Smooth muscle cell (in vitro differentiated cells): ENCODE measurements at regions not wholly inside any gene's neighbourhood (a gene's known extent, or its start where the extent isn't known, plus 50 kb on each side); places are given as distances from the start of the nearest gene placed in this dataset.
"Not testable (repeated sequence)": the region's sequence is repeated elsewhere in the genome, so short reads cannot be mapped to it uniquely, and the experiment has no call there.

Source experiments
- DNase-seq: peaks from one replicate; lab custom pipeline; 2025; ENCODE audit not compliant: unreplicated experiment; lab: John Stamatoyannopoulos, UW
- H2AFZ ChIP-seq: fragments of 200-600 bp; sonication (generic); 2 replicates; pipeline ENCODE4 v1.6.0; 2016; ENCODE audit warnings: antibody characterized with exemption, low read depth, mild to moderate bottlenecking
- H3F3A ChIP-seq: fragments of 200-600 bp; sonication (generic); 2 replicates; pipeline ENCODE4 v1.6.0; 2017; ENCODE audit warnings: antibody characterized with exemption, low read depth
- H3K27ac ChIP-seq: fragments of 200-600 bp; sonication (generic); 2 replicates; pipeline ENCODE4 v1.5.1; 2016; ENCODE audit warnings: low read depth, mild to moderate bottlenecking
- H3K27me3 ChIP-seq: fragments of 200-600 bp; sonication (generic); 2 replicates; pipeline ENCODE4 v1.6.1; 2016; ENCODE audit warnings: low read depth, mild to moderate bottlenecking
- H3K36me3 ChIP-seq: fragments of 200-600 bp; sonication (generic); 2 replicates; pipeline ENCODE4 v1.5.1; 2016; ENCODE audit warnings: low read depth
- H3K4me1 ChIP-seq: fragments of 200-600 bp; sonication (generic); 2 replicates; pipeline ENCODE4 v1.5.1; 2016; ENCODE audit warnings: low read depth
- H3K4me2 ChIP-seq: fragments of 200-600 bp; sonication (generic); 2 replicates; pipeline ENCODE4 v1.6.0; 2016; ENCODE audit warnings: mild to moderate bottlenecking
- H3K4me3 ChIP-seq: fragments of 200-600 bp; sonication (generic); 2 replicates; pipeline ENCODE4 v1.5.1; 2016; ENCODE audit warnings: mild to moderate bottlenecking
- H3K79me2 ChIP-seq: fragments of 200-600 bp; sonication (generic); 2 replicates; pipeline ENCODE4 v1.6.0; 2016; ENCODE audit warnings: low read depth, mild to moderate bottlenecking
- H3K9ac ChIP-seq: fragments of 200-600 bp; sonication (generic); 2 replicates; pipeline ENCODE4 v1.6.0; 2016; ENCODE audit warnings: low read depth
- H3K9me3 ChIP-seq: fragments of 200-600 bp; sonication (generic); replicated peaks from 2 replicates; pipeline ENCODE4 v1.5.1; 2016; ENCODE audit warnings: low read depth
- H4K20me1 ChIP-seq: fragments of 200-600 bp; sonication (generic); 2 replicates; pipeline ENCODE4 v1.6.0; 2016; ENCODE audit warnings: low read depth
- CTCF ChIP-seq: fragments of 200-600 bp; sonication (generic); IDR thresholded peaks from 2 replicates; pipeline ENCODE4 v1.5.1; 2017; ENCODE audit warnings: borderline replicate concordance, mild to moderate bottlenecking, antibody characterized with exemption; ENCODE audit not compliant: insufficient read depth, poor library complexity, severe bottlenecking
- WGBS: methylation state at CpG from one replicate; pipeline ENCODE4 v1.1.7; 2016; ENCODE audit warnings: low lambda C conversion rate; 5-methylcytosine and 5-hydroxymethylcytosine counted together

- TF ChIP-seq CTCF, result peak; percentile 71
These were observed 555.7 kb downstream of the ETS1 start for GRCh38 chr11:128031538-128032134.

DNA sequence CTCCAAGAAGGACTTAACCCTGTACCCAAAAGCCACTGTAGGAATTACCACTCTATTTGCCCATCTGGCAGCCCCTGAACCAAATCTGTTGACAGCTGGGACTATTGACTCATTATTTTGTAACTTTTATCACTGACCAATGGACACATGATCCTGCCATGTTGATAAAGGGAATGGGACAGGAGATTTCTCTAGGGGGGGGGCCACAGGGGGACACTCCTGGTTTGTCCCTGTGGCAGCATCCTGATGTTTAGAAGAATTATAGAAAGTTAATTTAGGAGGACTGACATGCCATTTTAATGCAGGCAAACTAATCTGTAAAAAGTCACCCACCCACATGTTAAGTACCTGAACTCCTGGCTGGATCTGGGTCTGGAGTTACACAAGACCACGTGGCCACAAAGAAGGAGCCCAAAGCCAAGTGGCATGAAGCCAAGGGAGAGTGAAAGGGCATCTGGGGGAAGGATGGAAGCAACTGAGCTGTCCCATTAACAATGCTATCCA lies 558.1 kb downstream of the ETS1 start:
- Histone ChIP-seq H3F3A (no peaks in the 10 kb centered on the region), H3K4me1 (peaks cover 4% of the 10 kb centered on the region), H3K4me3 (no peak overlapping the region), H3K4me2 (no peak overlapping the region), H3K27me3 (no peaks in the 10 kb centered on the region), H3K36me3 (no peaks in the 10 kb centered on the region), H3K9me3 (no peaks in the 10 kb centered on the region), H2AFZ (no peak overlapping the region), H3K27ac (no peak overlapping the region), H4K20me1 (no peaks in the 10 kb centered on the region), H3K9ac (no peak overlapping the region), H3K79me2 (no peaks in the 10 kb centered on the region)
- DNase-seq, result no peak
- 50% methylated on average over 1 of the region's 1 CpG for WGBS
- TF ChIP-seq CTCF, result no peak

More at GRCh38 chr11:128031538-128032134, 555.7 kb downstream of the ETS1 start:
- not testable (repeated sequence) for H3K9ac ChIP-seq, H3F3A ChIP-seq, DNase-seq, H3K27ac ChIP-seq, H3K79me2 ChIP-seq, H4K20me1 ChIP-seq, H2AFZ ChIP-seq, H3K27me3 ChIP-seq, H3K4me2 ChIP-seq, H3K4me3 ChIP-seq, H3K9me3 ChIP-seq, H3K4me1 ChIP-seq, H3K36me3 ChIP-seq
- WGBS, result 60% methylated on average over 14 of the region's 14 CpGs

DNA sequence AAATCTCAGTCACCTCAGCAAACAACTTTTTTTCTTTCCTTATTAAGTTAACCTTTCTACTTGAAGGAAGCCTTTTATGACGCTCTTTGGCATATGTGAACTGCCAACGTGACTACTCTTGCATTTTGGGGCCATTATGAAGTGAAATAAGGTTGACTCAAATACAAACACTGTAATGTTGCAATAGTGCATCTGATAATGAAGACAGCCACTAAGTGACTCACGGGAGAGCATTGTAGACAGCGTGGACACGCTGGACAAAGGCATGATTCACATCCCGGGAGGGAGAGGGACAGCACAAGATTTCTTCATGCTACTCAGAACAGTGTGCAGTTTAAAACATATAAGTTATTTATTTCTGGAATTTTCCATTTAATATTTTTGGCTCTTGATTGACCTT lies 560.8 kb downstream of the ETS1 start:
- TF ChIP-seq CTCF, result no peak
- Histone ChIP-seq H3K4me3 (no peak overlapping the region), H2AFZ (peak overlapping the region; percentile 51), H3K27ac (peak overlapping the region; percentile 95), H3K4me1 (peaks cover 4% of the 10 kb centered on the region), H3K9ac (peak overlapping the region; percentile 67), H3K4me2 (peak overlapping the region; percentile 74), H3K27me3 (no peaks in the 10 kb centered on the region), H3K79me2 (no peaks in the 10 kb centered on the region), H4K20me1 (no peaks in the 10 kb centered on the region), H3K9me3 (no peaks in the 10 kb centered on the region), H3F3A (no peaks in the 10 kb centered on the region), H3K36me3 (no peaks in the 10 kb centered on the region)
- no peak for DNase-seq
- under 1% methylated on average over 6 of the region's 6 CpGs for WGBS

DNA sequence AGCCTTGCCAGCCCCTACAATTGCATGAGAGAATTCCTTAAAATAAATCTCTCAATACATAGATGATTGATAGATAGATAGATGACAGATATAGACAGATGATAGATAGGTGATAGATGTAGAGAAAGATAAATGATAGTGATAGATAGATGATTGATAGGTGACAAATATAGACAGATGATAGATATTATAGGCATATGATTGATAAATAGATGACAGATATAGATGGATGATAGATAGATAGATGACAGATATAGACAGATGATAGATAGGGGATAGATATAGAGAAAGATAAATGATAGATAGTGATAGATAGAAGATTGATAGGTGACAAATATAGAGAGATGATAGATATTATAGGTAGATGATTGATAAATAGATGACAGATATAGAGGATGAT lies 564.6 kb downstream of the ETS1 start:
- no peak overlapping the region for H3K4me3 ChIP-seq
- no peaks in the 10 kb centered on the region for H3K9me3 ChIP-seq
- no peaks in the 10 kb centered on the region for H3K79me2 ChIP-seq
- no peak overlapping the region for H3K4me2 ChIP-seq
- H2AFZ ChIP-seq, result no peak overlapping the region
- H3K36me3 ChIP-seq, result no peaks in the 10 kb centered on the region
- H3F3A ChIP-seq, result no peaks in the 10 kb centered on the region
- no peak overlapping the region for H3K27ac ChIP-seq
- DNase-seq, result no peak
- H3K4me1 ChIP-seq, result peaks cover 4% of the 10 kb centered on the region
- no peak for TF ChIP-seq CTCF
- no peaks in the 10 kb centered on the region for H3K27me3 ChIP-seq
- H3K9ac ChIP-seq, result no peak overlapping the region
- no peaks in the 10 kb centered on the region for H4K20me1 ChIP-seq
